ENCODE measurements at regions not wholly inside any gene's neighbourhood (a gene's known extent, or its start where the extent isn't known, plus 50 kb on each side); places are given as distances from the start of the nearest gene placed in this dataset.

- TF ChIP-seq CTCF (IDR thresholded peaks at IDR 0.05; ENCODE audit: control extremely low read depth in 1 of 3, insufficient read depth in 1 of 3, low read depth in 1 of 3, low read length in 3 of 3) (no peak), JUN (IDR thresholded peaks at IDR 0.05; ENCODE audit: low read depth, low read length) (no peak), CEBPB (IDR thresholded peaks at IDR 0.05; ENCODE audit: low read depth, low read length) (no peak), KDM1A (IDR thresholded peaks at IDR 0.05; ENCODE audit: borderline replicate concordance, low read length) (no peak)
Observed at GRCh38 chr7:46671108-46671769, 750.2 kb upstream of the IGFBP3 start.

Data from H1 (cell line).